HG03135 (cell line): ENCODE measurements at regions not wholly inside any gene's neighbourhood (a gene's known extent, or its start where the extent isn't known, plus 50 kb on each side); places are given as distances from the start of the nearest gene placed in this dataset.

ENCODE experiments used
- ATAC-seq: cut with Tn5 transposase; IDR thresholded peaks from one replicate; pipeline ENCODE4 v1.9.1; 2021; ENCODE audit warnings: mild to moderate bottlenecking, moderate library complexity; ENCODE audit not compliant: unreplicated experiment

- ATAC-seq, result no peak
Measured at GRCh38 chr22:49609207-49609876, 218.3 kb downstream of the BRD1 start.

GRCh38 chr22:49608660-49609059 is 219.0 kb downstream of the BRD1 start:
- ATAC-seq, result no peak

- no peak for ATAC-seq
Measured at GRCh38 chr22:49608228-49608627, 219.4 kb downstream of the BRD1 start.

GRCh38 chr22:49607821-49608220 is 219.9 kb downstream of the BRD1 start:
- no peak for ATAC-seq

- ATAC-seq, result no peak
Measured at GRCh38 chr22:49606562-49607290, 220.9 kb downstream of the BRD1 start.

- ATAC-seq, result no peak
Measured at GRCh38 chr22:49604732-49605302, 222.9 kb downstream of the BRD1 start.

GRCh38 chr22:49603016-49603415 is 224.7 kb downstream of the BRD1 start:
- no peak for ATAC-seq

- no peak for ATAC-seq
Measured at GRCh38 chr22:49602481-49602880, 225.2 kb downstream of the BRD1 start.

- ATAC-seq, result no peak
Measured at GRCh38 chr22:49601614-49602321, 225.9 kb downstream of the BRD1 start.

- no peak for ATAC-seq
Measured at GRCh38 chr22:49600891-49601431, 226.7 kb downstream of the BRD1 start.

- ATAC-seq, result no peak
Measured at GRCh38 chr22:49600468-49600867, 227.2 kb downstream of the BRD1 start.

GRCh38 chr22:49599691-49600455 is 227.8 kb downstream of the BRD1 start:
- ATAC-seq, result no peak

GRCh38 chr22:49599039-49599438 is 228.6 kb downstream of the BRD1 start:
- no peak for ATAC-seq

GRCh38 chr22:49598338-49598737 is 229.3 kb downstream of the BRD1 start:
- no peak for ATAC-seq

GRCh38 chr22:49597428-49598039 is 230.1 kb downstream of the BRD1 start:
- no peak for ATAC-seq

GRCh38 chr22:49595465-49596078 is 232.1 kb downstream of the BRD1 start:
- no peak for ATAC-seq

GRCh38 chr22:49594078-49594477 is 233.6 kb downstream of the BRD1 start:
- ATAC-seq, result no peak

- no peak for ATAC-seq
Measured at GRCh38 chr22:49593509-49593908, 234.2 kb downstream of the BRD1 start.

GRCh38 chr22:49592780-49593501 is 234.7 kb downstream of the BRD1 start:
- no peak for ATAC-seq
